Epithelial cell of proximal tubule (primary cell): ENCODE measurements at regions not wholly inside any gene's neighbourhood (a gene's known extent, or its start where the extent isn't known, plus 50 kb on each side); places are given as distances from the start of the nearest gene placed in this dataset.

ENCODE experiments used
- DNase-seq: peaks from one replicate; pipeline ENCODE4 v3.0.0-alpha.2; 2011; ENCODE audit warnings: low read depth
- H3K4me3 ChIP-seq: 2 replicates; pipeline ENCODE4 v1.5.1; 2011; ENCODE audit warnings: low read depth, mild to moderate bottlenecking, low read length
- TF ChIP-seq, protein P1 (sequence below): conservative IDR thresholded peaks from 2 replicates; pipeline ENCODE4 v1.5.1; 2012; ENCODE audit warnings: low read depth, mild to moderate bottlenecking, low read length

DNA sequence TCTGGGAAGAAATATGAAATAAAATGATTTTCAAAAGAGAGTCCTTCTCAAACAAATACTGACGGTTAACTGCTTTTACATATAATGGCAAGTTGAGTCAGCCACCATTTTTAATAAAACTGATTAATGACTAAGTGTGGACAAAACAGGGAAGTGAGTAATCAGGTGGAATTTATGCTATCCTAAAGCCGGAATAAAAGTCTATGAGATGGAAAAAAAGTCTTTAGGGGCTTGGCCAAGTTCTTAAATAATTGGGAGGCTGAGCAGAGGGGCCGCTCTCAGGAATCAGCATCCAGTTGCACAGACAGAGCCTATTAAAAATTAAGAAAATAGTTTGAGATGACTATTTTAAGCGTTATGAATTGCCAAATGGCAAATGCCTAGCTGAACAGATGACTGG, 58.6 kb upstream of the AFF3 start:
- no peak for DNase-seq
- TF ChIP-seq, protein P1, sequence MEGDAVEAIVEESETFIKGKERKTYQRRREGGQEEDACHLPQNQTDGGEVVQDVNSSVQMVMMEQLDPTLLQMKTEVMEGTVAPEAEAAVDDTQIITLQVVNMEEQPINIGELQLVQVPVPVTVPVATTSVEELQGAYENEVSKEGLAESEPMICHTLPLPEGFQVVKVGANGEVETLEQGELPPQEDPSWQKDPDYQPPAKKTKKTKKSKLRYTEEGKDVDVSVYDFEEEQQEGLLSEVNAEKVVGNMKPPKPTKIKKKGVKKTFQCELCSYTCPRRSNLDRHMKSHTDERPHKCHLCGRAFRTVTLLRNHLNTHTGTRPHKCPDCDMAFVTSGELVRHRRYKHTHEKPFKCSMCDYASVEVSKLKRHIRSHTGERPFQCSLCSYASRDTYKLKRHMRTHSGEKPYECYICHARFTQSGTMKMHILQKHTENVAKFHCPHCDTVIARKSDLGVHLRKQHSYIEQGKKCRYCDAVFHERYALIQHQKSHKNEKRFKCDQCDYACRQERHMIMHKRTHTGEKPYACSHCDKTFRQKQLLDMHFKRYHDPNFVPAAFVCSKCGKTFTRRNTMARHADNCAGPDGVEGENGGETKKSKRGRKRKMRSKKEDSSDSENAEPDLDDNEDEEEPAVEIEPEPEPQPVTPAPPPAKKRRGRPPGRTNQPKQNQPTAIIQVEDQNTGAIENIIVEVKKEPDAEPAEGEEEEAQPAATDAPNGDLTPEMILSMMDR = no peak
- no peak overlapping the region for H3K4me3 ChIP-seq

DNA sequence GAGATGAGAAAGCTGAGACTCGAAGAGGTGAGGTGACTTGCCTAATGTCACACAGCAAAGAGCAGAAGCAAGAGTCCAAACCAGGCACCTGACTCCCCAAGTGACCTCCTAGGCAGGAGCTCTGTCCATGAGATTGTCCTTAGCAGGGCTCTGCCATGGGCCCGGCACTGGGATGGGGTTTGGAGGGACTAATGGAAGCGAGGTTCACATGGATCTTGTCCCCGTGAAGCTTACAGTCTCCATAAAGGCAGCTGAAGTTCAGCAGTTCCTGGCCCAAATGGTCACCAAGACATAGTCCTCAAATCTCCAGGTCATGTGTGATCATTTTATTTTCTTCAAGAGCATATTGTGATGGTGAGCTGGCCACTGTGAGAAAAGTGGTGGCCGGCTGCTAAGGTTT, 57.0 kb upstream of the AFF3 start:
- no peak overlapping the region for H3K4me3 ChIP-seq
- no peak for DNase-seq
- TF ChIP-seq, protein P1 = no peak

- no peak for DNase-seq
- TF ChIP-seq, protein P1 = no peak
- H3K4me3 ChIP-seq = no peak overlapping the region
Measured at GRCh38 chr2:100198461-100199230, 56.3 kb upstream of the AFF3 start.

GRCh38 chr2:100197631-100198153, 55.3 kb upstream of the AFF3 start:
- no peak overlapping the region for H3K4me3 ChIP-seq
- DNase-seq = no peak
- TF ChIP-seq, protein P1 = no peak

DNA sequence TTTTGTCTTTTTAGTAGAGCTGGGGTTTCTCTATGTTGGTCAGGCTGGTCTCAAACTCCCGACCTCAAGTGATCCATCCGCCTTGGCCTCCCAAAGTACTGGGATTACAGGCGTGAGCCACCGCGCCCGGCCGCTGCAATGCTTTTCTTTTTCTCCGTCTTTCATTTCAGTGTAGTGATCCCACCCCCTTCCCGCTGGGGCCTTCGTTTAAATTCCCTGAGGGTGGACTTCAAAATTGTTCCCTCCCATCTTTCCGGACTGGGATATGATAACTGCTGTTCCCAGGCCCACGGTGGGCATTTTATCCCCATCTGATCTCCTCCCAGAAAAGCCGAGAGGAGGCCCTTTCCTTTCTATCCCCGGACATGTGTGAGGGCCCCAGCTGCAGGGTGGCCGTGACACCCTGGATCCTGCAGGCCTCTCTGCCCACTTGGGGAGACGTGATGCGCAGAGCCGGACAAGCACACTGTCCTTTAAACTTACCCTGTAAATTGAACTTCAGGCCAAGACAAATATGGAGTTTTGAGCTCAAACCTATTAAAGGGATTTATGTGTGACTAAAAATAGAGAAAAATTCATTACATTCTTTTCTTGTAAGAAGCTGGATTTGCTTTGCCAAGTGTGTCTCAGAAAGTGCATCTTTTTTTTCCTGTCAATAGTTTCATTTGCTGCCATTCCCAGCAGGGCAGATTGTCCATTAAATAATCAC, 54.5 kb upstream of the AFF3 start:
- no peak overlapping the region for H3K4me3 ChIP-seq
- TF ChIP-seq, protein P1 = no peak
- no peak for DNase-seq

GRCh38 chr2:100195942-100196341, 53.6 kb upstream of the AFF3 start:
- no peak overlapping the region for H3K4me3 ChIP-seq
- no peak for DNase-seq
- TF ChIP-seq, protein P1 = no peak
